Right atrium auricular region (tissue), 2 donors: ENCODE measurements at regions not wholly inside any gene's neighbourhood (a gene's known extent, or its start where the extent isn't known, plus 50 kb on each side); places are given as distances from the start of the nearest gene placed in this dataset.

Source experiments
- DNase-seq: peaks from one replicate; pipeline ENCODE4 v3.0.0-alpha.2; 2019; ENCODE audit warnings: low spot score
- H3K27ac ChIP-seq, 2 donors: fragments of 200-600 bp; sonication (generic); 1 replicate in 1 of 2; 2 replicates in 1 of 2; pipeline ENCODE4 v1.5.1; 2016 to 2019
- H3K27me3 ChIP-seq, 2 donors: fragments of 200-600 bp; sonication (generic); one replicate each; pipeline versions ENCODE4 v1.5.1 to v1.6.0; 2017 to 2019
- H3K36me3 ChIP-seq: fragments of 200-600 bp; sonication (generic); one replicate; pipeline ENCODE4 v1.5.1; 2016
- H3K4me1 ChIP-seq, 2 donors: fragments of 200-600 bp; sonication (generic); one replicate each; pipeline versions ENCODE4 v1.5.1 to v1.6.0; 2017 to 2019
- H3K4me3 ChIP-seq, 2 donors: fragments of 200-600 bp; sonication (generic); 1 replicate in 1 of 2; 2 replicates in 1 of 2; pipeline ENCODE4 v1.5.1; 2017 to 2019; ENCODE audit warnings: mild to moderate bottlenecking in 1 of 2, moderate library complexity in 1 of 2
- H3K9me3 ChIP-seq, 2 donors: fragments of 200-600 bp; sonication (generic); one replicate each; pipeline ENCODE4 v1.5.1; 2019
- TF ChIP-seq, protein P1 (sequence below), 2 donors: fragments of 200-600 bp; sonication (generic); IDR thresholded peaks; one replicate each; pipeline ENCODE4 v1.5.1; 2019; ENCODE audit warnings: antibody characterized with exemption in 2 of 2

DNA sequence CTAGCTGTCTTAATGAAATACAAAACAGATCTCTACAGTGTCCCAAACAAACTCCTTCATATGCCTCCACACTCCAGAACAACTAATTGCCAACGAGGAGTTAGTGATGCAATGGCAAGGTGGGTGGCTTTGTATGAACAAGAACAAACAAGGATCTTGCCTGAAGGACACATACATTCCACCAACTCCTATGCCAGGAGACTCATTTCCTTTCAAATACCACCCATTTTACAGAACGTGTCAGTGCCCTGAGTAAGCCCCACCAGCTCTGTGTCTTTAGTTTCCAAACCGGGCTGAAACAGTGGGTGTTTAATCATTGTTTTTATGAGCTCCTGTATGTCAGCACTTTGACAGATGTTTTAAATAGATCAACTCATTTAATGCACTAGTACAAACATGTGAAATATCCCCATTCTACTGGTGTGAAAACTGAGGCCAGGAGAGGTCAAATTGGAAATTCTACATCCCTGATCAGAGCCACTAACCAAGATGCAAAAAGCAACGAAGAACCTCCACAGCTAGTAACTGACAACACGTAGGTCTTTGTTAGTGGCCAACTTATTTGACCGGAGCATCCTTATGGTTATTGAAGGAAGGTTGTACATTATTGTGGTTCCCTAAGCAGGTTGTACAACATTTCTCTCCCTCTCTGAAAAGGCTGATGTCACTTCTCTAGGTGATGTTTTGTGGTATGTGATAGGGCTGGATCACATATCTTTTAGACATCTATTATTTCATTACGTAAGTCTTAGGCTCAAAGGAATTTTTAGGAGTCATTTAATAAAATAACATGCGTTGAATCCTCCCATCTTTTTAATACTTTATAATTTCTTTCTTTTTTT is 534.9 kb upstream of the TNP1 start:
- H3K4me1 ChIP-seq, result peaks cover 0 to 14% of the 10 kb centered on the region in 2 donors
- TF ChIP-seq, protein P1, sequence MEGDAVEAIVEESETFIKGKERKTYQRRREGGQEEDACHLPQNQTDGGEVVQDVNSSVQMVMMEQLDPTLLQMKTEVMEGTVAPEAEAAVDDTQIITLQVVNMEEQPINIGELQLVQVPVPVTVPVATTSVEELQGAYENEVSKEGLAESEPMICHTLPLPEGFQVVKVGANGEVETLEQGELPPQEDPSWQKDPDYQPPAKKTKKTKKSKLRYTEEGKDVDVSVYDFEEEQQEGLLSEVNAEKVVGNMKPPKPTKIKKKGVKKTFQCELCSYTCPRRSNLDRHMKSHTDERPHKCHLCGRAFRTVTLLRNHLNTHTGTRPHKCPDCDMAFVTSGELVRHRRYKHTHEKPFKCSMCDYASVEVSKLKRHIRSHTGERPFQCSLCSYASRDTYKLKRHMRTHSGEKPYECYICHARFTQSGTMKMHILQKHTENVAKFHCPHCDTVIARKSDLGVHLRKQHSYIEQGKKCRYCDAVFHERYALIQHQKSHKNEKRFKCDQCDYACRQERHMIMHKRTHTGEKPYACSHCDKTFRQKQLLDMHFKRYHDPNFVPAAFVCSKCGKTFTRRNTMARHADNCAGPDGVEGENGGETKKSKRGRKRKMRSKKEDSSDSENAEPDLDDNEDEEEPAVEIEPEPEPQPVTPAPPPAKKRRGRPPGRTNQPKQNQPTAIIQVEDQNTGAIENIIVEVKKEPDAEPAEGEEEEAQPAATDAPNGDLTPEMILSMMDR (IDR thresholded peaks at IDR 0.05), result no peak

DNA sequence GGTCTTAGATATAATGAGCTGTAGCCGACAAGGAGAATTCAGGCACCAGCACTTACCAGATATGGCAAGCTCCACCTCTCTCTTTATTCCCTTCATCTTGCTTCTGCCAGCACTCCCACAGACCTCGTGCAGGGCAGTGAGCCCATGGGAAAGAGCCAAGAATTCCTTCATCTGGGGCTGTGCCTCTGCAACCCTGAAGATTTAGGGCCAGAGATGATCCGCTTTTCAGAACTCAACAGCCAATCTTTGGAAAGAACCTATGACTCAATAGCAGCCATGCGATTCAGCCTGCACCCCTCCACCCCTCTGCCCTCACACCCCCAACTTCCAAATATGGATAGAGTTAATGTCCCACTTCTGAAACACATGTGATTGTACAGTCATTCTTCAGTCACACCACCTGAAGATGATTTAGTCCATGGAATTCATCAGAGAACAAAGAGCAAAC is 533.7 kb upstream of the TNP1 start:
- Histone ChIP-seq H3K27ac (peak overlapping the region in 1 of 2 donors; percentile 67), H3K4me1 (peaks cover 0 to 14% of the 10 kb centered on the region in 2 donors), H3K9me3 (no peaks in the 10 kb centered on the region), H3K36me3 (no peaks in the 10 kb centered on the region), H3K27me3 (no peaks in the 10 kb centered on the region), H3K4me3 (no peak overlapping the region)
- TF ChIP-seq, protein P1 (IDR thresholded peaks at IDR 0.05), result no peak
- peak; percentile 74 for DNase-seq

More for the DNA sequence above, 534.9 kb upstream of the TNP1 start:
- Histone ChIP-seq H3K4me3 (no peak overlapping the region), H3K27me3 (no peaks in the 10 kb centered on the region), H3K9me3 (no peaks in the 10 kb centered on the region), H3K27ac (no peak overlapping the region), H3K36me3 (no peaks in the 10 kb centered on the region)
- no peak for DNase-seq

DNA sequence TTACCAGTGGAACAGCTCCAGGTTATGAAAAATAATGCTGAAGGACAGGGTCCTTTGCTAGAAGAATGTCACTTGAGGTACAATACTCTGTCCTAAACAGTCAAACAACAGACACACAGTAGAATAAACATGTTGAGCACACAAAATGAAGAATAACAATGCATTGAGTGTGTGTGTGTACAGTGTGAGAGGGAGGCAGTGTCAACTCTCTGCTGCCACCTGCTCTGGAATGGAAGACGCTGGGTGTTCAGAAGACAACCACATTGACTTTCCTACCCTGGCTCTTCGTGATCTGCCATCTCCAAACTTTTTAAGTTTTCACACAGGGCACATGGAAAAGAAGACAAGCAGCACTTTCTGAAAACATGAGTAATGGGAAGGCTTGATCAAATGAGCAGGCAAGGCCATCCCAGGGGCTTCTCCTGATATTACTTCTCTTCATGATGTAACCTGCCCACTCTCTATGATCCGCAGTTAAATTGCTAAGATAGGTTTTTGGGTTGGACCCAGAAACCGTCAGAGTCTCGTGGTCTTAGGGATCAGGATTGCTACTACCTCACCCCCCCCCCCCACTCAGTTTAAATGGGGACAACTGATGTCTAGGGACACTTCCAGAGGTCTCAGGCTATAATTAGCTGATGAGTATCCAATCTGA is 533.2 kb upstream of the TNP1 start:
- Histone ChIP-seq H3K27ac (peak overlapping the region; percentile 55 to 67), H3K4me1 (peaks cover 0 to 14% of the 10 kb centered on the region in 2 donors), H3K4me3 (no peak overlapping the region), H3K36me3 (no peaks in the 10 kb centered on the region), H3K9me3 (no peaks in the 10 kb centered on the region), H3K27me3 (no peaks in the 10 kb centered on the region)
- DNase-seq, result no peak
- TF ChIP-seq, protein P1 (IDR thresholded peaks at IDR 0.05), result no peak

DNA sequence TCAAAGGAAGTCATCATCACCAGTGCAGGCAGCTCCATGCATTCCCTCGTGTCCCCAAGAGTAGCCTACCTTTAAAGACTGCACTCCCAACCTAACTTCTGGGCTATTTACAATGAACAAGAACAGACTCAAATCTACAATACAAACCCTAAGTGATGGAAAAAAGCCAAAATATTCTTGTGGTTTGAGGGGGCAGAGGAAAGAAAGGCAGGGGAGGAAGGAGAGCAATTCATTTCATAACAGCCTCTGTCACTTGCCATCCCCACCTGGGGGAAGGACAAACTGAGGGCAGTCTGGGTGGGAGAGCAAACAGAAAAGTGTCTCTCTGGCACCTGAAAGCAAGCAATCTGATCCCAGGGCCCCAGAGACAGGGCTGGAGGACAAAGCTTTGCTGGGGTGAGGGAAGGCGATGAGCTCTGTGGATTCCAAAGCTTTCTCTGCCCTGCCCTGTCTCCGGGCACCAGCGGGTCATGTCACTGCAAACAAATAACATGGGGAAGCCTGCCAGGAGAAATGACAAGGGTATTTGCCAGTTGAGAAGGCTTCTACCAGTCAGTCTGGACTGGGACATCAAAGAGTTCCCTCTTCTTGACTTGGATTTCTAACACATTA is 528.0 kb upstream of the TNP1 start:
- Histone ChIP-seq H3K4me3 (no peak overlapping the region), H3K27ac (peak overlapping the region in 1 of 2 donors; percentile 45), H3K36me3 (no peaks in the 10 kb centered on the region), H3K27me3 (no peaks in the 10 kb centered on the region), H3K9me3 (no peaks in the 10 kb centered on the region), H3K4me1 (peaks cover 0 to 19% of the 10 kb centered on the region in 2 donors)
- TF ChIP-seq, protein P1 (IDR thresholded peaks at IDR 0.05), result no peak
- no peak for DNase-seq

DNA sequence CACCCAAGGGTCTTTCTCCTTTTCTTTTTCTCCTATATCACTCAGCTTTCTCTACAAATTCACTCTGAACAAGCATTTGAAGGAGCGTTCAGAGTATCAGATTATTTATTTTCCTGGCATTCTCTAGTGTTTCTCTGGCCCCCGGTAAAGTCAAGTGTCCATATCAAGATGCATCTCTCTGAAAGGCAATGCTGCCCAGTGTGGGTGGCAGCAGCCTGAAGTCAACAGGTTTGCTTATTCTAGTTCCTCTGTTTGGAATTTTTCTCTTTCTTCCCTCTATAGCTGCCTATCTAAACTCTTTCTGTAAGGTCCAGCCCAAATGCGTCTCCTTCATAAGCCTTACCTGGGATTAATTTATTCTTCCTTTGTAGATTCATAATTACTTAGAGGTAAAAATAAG is 526.2 kb upstream of the TNP1 start:
- no peak overlapping the region for H3K27ac ChIP-seq
- peaks cover 0 to 17% of the 10 kb centered on the region in 2 donors for H3K4me1 ChIP-seq

More for the DNA sequence above, 526.2 kb upstream of the TNP1 start:
- no peak for DNase-seq
- Histone ChIP-seq H3K4me3 (no peak overlapping the region), H3K9me3 (no peaks in the 10 kb centered on the region), H3K27me3 (no peaks in the 10 kb centered on the region), H3K36me3 (no peaks in the 10 kb centered on the region)
- TF ChIP-seq, protein P1 (IDR thresholded peaks at IDR 0.05), result no peak
